Ishikawa (cell line): ENCODE measurements at regions not wholly inside any gene's neighbourhood (a gene's known extent, or its start where the extent isn't known, plus 50 kb on each side); places are given as distances from the start of the nearest gene placed in this dataset.

Experiments
- EGR1 ChIP-seq: IDR thresholded peaks from 2 replicates; pipeline ENCODE4 v1.6.1; 2012
- RAD21 ChIP-seq: IDR thresholded peaks from 2 replicates; pipeline ENCODE4 v1.6.1; 2012; ENCODE audit warnings: low read depth
- TAF1 ChIP-seq: IDR thresholded peaks from 2 replicates; pipeline ENCODE4 v1.6.1; 2012; ENCODE audit warnings: low read depth, mild to moderate bottlenecking
- YY1 ChIP-seq: IDR thresholded peaks from 2 replicates; pipeline ENCODE4 v1.6.1; 2012; ENCODE audit warnings: low read depth
- TF ChIP-seq, protein P1 (sequence below): IDR thresholded peaks from 2 replicates; pipeline ENCODE4 v1.6.1; 2012
- TF ChIP-seq, protein P2 (sequence below): IDR thresholded peaks from 2 replicates; pipeline ENCODE4 v1.6.1; 2012

DNA sequence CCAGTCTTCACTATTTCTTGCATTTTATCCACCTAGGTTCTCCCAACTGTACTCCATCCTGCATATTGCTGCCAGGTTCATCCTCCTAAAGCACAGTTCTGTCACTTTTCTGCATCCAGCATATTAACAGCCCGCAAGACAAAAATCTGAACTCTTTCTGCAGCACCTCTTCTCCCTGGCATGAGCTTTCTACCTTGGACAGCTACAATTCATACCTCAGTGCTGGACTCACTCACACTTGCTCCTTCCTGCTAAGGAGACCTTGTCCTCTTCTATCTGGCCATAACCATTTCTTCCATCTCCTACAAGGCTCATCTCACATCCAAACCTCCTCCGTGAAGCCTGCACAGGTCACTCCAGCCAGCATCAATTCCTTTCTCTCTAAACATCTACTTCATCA lies 170.1 kb upstream of the GRIP1 start:
- no peak for TF ChIP-seq YY1
- TF ChIP-seq, protein P1, sequence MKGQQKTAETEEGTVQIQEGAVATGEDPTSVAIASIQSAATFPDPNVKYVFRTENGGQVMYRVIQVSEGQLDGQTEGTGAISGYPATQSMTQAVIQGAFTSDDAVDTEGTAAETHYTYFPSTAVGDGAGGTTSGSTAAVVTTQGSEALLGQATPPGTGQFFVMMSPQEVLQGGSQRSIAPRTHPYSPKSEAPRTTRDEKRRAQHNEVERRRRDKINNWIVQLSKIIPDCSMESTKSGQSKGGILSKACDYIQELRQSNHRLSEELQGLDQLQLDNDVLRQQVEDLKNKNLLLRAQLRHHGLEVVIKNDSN, result no peak
- TF ChIP-seq RAD21, result no peak
- TF ChIP-seq TAF1, result no peak
- TF ChIP-seq, protein P2, sequence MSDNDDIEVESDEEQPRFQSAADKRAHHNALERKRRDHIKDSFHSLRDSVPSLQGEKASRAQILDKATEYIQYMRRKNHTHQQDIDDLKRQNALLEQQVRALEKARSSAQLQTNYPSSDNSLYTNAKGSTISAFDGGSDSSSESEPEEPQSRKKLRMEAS, result no peak
- no peak for TF ChIP-seq EGR1
